B cell (primary cell): ENCODE measurements at regions not wholly inside any gene's neighbourhood (a gene's known extent, or its start where the extent isn't known, plus 50 kb on each side); places are given as distances from the start of the nearest gene placed in this dataset.

Experiments used
- CTCF ChIP-seq: fragments of 200-600 bp; IDR thresholded peaks from one replicate; pipeline ENCODE4 v1.8.0; 2022; ENCODE audit warnings: antibody characterized with exemption, mild to moderate bottlenecking
- EZH2 ChIP-seq: IDR thresholded peaks from 2 replicates; pipeline ENCODE4 v1.6.1; 2012; ENCODE audit warnings: borderline replicate concordance, low read depth, mild to moderate bottlenecking, moderate library complexity, low read length; ENCODE audit not compliant: insufficient read depth, poor library complexity, severe bottlenecking

- no peak for TF ChIP-seq CTCF
- TF ChIP-seq EZH2: no peak
Measured at GRCh38 chr9:118252027-118252426, 547.8 kb downstream of the TLR4 start.
